ENCODE measurements at regions not wholly inside any gene's neighbourhood (a gene's known extent, or its start where the extent isn't known, plus 50 kb on each side); places are given as distances from the start of the nearest gene placed in this dataset.
"Not testable (repeated sequence)": the region's sequence is repeated elsewhere in the genome, so short reads cannot be mapped to it uniquely, and the experiment has no call there.

DNA sequence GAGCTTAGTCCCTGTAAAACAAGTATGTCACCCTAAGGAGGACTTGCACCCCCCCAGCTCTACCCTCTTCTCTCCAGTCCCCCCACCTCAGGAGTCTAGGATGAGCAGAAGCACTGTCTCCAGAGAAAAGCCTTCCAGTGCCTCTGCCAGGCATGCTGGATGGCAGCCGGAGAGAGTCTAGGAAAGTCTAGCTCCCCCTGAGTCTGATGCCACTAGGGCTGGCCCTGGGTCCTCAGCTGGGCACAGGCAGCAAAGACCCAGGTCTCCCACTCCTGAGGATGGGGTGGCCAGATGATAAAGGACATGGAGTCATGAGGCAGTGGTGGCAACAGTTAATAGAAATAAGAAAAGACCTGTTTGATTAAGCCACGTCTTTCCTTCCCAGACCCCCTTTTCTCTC lies 225.6 kb downstream of the CYP26B1 start (continued):
- TF ChIP-seq HDGF (IDR thresholded peaks at IDR 0.05) (no peak), ZSCAN29 (IDR thresholded peaks at IDR 0.05) (no peak), NFXL1 (IDR thresholded peaks at IDR 0.05; ENCODE audit: borderline replicate concordance) (no peak), YBX1 (IDR thresholded peaks at IDR 0.05) (no peak)
- TF ChIP-seq, protein P1, sequence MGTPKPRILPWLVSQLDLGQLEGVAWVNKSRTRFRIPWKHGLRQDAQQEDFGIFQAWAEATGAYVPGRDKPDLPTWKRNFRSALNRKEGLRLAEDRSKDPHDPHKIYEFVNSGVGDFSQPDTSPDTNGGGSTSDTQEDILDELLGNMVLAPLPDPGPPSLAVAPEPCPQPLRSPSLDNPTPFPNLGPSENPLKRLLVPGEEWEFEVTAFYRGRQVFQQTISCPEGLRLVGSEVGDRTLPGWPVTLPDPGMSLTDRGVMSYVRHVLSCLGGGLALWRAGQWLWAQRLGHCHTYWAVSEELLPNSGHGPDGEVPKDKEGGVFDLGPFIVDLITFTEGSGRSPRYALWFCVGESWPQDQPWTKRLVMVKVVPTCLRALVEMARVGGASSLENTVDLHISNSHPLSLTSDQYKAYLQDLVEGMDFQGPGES (IDR thresholded peaks at IDR 0.05): no peak

DNA sequence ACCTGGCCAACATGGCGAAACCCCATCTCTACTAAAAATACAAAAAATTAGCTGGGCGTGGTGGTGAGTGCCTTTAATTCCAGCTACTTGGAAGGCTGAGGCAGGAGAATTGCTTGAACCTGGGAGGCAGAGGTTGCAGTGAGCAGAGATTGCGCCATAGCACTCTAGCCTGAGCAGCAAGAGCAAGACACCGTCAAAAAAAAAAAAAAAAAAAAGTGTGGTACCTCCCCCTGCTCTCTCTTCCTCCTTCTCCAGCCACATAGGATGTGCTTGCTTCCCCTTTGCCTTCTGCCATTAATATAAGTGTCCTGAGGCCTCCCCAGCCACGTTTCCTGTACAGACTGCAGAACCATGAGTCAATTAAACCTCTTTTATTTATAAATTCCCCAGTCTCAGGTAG lies 226.8 kb downstream of the CYP26B1 start:
- SMC1A ChIA-PET (ENCODE audit: uncharacterized antibody, unreplicated experiment); H2AFZ ChIP-seq (ENCODE audit: control insufficient read depth, low read depth, low read length); FAIRE-seq; in situ Hi-C loops (cut with MboI); H3K27me3 ChIP-seq (replicated peaks in 1 of 2; ENCODE audit: control insufficient read depth in 2 of 2, insufficient read depth in 2 of 2, low read length in 1 of 2); RAD21 ChIA-PET (ENCODE audit: unreplicated experiment); H3K27ac ChIP-seq (ENCODE audit: control insufficient read depth, insufficient read depth); H3K79me2 ChIP-seq (ENCODE audit: control insufficient read depth, insufficient read depth, low read length); ATAC-seq; H4K20me1 ChIP-seq (ENCODE audit: control insufficient read depth, insufficient read depth); H3K4me3 ChIP-seq; H3K9ac ChIP-seq (ENCODE audit: control insufficient read depth, insufficient read depth, low read length); H3K9me3 ChIP-seq (replicated peaks; ENCODE audit: control insufficient read depth, insufficient read depth, low read length); DNase-seq (ENCODE audit: low read depth, low spot score); H3K36me3 ChIP-seq (ENCODE audit: control insufficient read depth in 2 of 2, insufficient read depth in 2 of 2, low read length in 1 of 2); BruUV-seq (replicated peaks); H3K4me2 ChIP-seq (ENCODE audit: control insufficient read depth, insufficient read depth); H3K4me1 ChIP-seq (ENCODE audit: control insufficient read depth, insufficient read depth, low read length): not testable (repeated sequence)
- intact Hi-C loops (cut with micrococcal nuclease; ENCODE audit: unreplicated experiment): loop anchor here (5.0 kb wide), 2 partner anchors 216 to 374 kb away; no protein-coding TSS in a partner anchor
- TF ChIP-seq SPI1 (IDR thresholded peaks at IDR 0.05; ENCODE audit: borderline replicate concordance, insufficient read depth, low read depth, low read length): 0 out of 2 replicates have a peak, but pooled peaks have one; percentile 2
- CTCF ChIA-PET: interaction anchor here (0.9 to 1.1 kb wide), 3 partner anchors 40 to 662 kb away, joined by 3 to 4 read pairs (median 3); no protein-coding TSS in a partner anchor
- WGBS (ENCODE audit: insufficient coverage, insufficient replicate concordance, low lambda C conversion rate, missing lambda C conversion rate): 21% methylated on average over 4 of the region's 5 CpGs
- POLR2A ChIA-PET: interaction anchor here (0.7 kb wide), 1 partner anchor 701 kb away, joined by 7 read pairs; no protein-coding TSS in a partner anchor

DNA sequence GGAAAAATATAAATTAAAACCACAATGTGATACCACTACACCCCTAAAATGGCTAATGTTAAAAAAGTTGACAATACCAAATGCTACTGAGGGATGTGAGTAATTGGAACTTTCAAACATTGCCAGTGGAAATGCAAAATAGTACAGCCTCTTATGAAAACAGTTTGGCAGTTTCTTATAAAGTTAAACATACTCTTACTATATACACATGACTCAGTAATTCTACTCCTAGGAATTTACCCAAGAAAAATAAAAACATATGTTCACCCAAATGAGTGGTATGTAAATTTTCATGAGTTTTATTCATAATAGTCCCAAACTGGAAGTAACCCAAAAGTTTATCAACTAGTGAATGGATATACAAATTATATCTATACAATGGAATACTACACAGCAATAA lies 228.0 kb downstream of the CYP26B1 start:
- TF ChIP-seq STAT3 (IDR thresholded peaks at IDR 0.05; ENCODE audit: low read depth, low read length) (no peak), SMAD5 (IDR thresholded peaks at IDR 0.05; ENCODE audit: low read depth) (no peak), BHLHE40 (IDR thresholded peaks at IDR 0.05; ENCODE audit: borderline replicate concordance in 1 of 2, low read depth in 2 of 2, low read length in 1 of 2) (no peak), CBX3 (IDR thresholded peaks at IDR 0.05; ENCODE audit: borderline replicate concordance, low read depth) (no peak)
- ChIA-PET POLR2A (no interaction called here), RAD21 (ENCODE audit: unreplicated experiment) (no interaction called here), SMC1A (ENCODE audit: uncharacterized antibody, unreplicated experiment) (no interaction called here), CTCF (no interaction called here)
- Histone ChIP-seq H3K4me1 (ENCODE audit: control insufficient read depth, insufficient read depth, low read length) (no peaks in the 10 kb centered on the region), H3K27ac (ENCODE audit: control insufficient read depth, insufficient read depth) (no peak overlapping the region), H4K20me1 (ENCODE audit: control insufficient read depth, insufficient read depth) (no peaks in the 10 kb centered on the region), H3K79me2 (ENCODE audit: control insufficient read depth, insufficient read depth, low read length) (no peaks in the 10 kb centered on the region), H3K9ac (ENCODE audit: control insufficient read depth, insufficient read depth, low read length) (no peak overlapping the region), H3K4me3 (no peak overlapping the region), H3K9me3 (replicated peaks; ENCODE audit: control insufficient read depth, insufficient read depth, low read length) (no peaks in the 10 kb centered on the region), H3K4me2 (ENCODE audit: control insufficient read depth, insufficient read depth) (no peak overlapping the region), H2AFZ (ENCODE audit: control insufficient read depth, low read depth, low read length) (no peak overlapping the region), H3K36me3 (ENCODE audit: control insufficient read depth in 2 of 2, insufficient read depth in 2 of 2, low read length in 1 of 2) (no peaks in the 10 kb centered on the region), H3K27me3 (replicated peaks in 1 of 2; ENCODE audit: control insufficient read depth in 2 of 2, insufficient read depth in 2 of 2, low read length in 1 of 2) (no peaks in the 10 kb centered on the region)
- ATAC-seq: no peak
- BruUV-seq (replicated peaks): no TSS peak
- intact Hi-C loops (cut with micrococcal nuclease; ENCODE audit: unreplicated experiment) (loop anchor here (5.0 kb wide), 2 partner anchors 218 to 372 kb away; no protein-coding TSS in a partner anchor), in situ Hi-C loops (cut with MboI) (no loop called here)
- DNase-seq (ENCODE audit: low read depth, low spot score): no peak
- no peak for FAIRE-seq

All from GM12878 (cell line).